ENCODE measurements at regions not wholly inside any gene's neighbourhood (a gene's known extent, or its start where the extent isn't known, plus 50 kb on each side); places are given as distances from the start of the nearest gene placed in this dataset.

DNA sequence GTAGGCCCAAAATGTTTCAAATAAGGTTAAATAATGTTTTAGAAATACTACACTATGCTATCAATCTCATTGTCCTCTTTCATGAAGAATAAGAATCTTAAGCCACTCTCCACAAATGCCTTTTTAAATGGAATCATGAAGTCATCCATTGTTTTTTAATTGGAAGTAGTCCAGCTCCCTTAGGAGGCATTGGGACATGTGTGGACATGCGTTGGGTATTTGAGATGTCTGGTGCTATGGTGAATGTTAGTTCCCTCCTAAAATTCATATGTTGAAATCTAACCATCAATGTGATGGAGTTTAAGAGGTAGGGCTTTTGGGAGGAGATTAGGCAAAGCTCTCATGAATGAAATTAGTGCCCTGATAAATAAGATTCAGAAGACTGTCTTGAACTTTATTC is 289.0 kb downstream of the C4orf33 start:
- TF ChIP-seq CTCF (conservative IDR thresholded peaks at IDR 0.05 in 1 of 2, IDR thresholded peaks at IDR 0.05 in 1 of 2; ENCODE audit: low read depth in 1 of 2, low read length in 2 of 2) (no peak), EZH2 (IDR thresholded peaks at IDR 0.05; ENCODE audit: low read length, missing control alignments) (no peak)

All from fibroblast of lung (primary cell).